ENCODE measurements at regions not wholly inside any gene's neighbourhood (a gene's known extent, or its start where the extent isn't known, plus 50 kb on each side); places are given as distances from the start of the nearest gene placed in this dataset.

- TF ChIP-seq, protein P1, sequence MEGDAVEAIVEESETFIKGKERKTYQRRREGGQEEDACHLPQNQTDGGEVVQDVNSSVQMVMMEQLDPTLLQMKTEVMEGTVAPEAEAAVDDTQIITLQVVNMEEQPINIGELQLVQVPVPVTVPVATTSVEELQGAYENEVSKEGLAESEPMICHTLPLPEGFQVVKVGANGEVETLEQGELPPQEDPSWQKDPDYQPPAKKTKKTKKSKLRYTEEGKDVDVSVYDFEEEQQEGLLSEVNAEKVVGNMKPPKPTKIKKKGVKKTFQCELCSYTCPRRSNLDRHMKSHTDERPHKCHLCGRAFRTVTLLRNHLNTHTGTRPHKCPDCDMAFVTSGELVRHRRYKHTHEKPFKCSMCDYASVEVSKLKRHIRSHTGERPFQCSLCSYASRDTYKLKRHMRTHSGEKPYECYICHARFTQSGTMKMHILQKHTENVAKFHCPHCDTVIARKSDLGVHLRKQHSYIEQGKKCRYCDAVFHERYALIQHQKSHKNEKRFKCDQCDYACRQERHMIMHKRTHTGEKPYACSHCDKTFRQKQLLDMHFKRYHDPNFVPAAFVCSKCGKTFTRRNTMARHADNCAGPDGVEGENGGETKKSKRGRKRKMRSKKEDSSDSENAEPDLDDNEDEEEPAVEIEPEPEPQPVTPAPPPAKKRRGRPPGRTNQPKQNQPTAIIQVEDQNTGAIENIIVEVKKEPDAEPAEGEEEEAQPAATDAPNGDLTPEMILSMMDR (IDR thresholded peaks at IDR 0.05), result no peak
Observed at GRCh38 chr12:34097213-34097612, 74.9 kb downstream of the ALG10 start.

GRCh38 chr12:34105392-34105933 lies 83.2 kb downstream of the ALG10 start:
- H3K4me1 ChIP-seq, result no peaks in the 10 kb centered on the region
- no peak overlapping the region for H3K4me3 ChIP-seq
- no peaks in the 10 kb centered on the region for H3K36me3 ChIP-seq
- H3K9me3 ChIP-seq, result no peaks in the 10 kb centered on the region
- TF ChIP-seq, protein P1 (IDR thresholded peaks at IDR 0.05), result no peak
- no peak for DNase-seq (ENCODE audit: low spot score)
- no peak overlapping the region for H3K27ac ChIP-seq
- peaks cover 0 to 7% of the 10 kb centered on the region in 2 donors for H3K27me3 ChIP-seq

More at GRCh38 chr12:34097213-34097612, 74.9 kb downstream of the ALG10 start:
- no peaks in the 10 kb centered on the region for H3K36me3 ChIP-seq
- no peaks in the 10 kb centered on the region for H3K27me3 ChIP-seq
- no peak overlapping the region for H3K27ac ChIP-seq
- no peak overlapping the region for H3K4me3 ChIP-seq
- DNase-seq (ENCODE audit: low spot score), result no peak
- no peaks in the 10 kb centered on the region for H3K4me1 ChIP-seq
- no peaks in the 10 kb centered on the region for H3K9me3 ChIP-seq

DNA sequence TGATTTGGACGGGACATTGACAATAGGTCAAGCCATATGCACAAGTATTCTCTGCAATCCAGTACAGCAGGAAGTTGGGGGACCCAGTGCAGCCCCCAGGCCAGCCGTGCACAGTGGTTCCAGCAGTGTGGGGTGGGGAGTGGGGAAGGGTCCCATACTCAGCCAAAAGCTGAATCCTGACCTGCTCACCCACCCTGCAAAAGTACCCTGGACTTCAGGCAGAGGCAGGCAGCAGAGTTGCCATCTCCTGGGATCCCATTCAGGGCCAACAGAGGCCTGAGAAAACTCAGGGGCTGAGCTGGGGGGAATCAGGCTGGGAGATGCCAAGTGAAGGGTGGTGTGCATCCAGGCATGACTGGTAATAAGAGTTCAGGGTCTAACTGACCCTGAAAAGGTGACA lies 83.9 kb downstream of the ALG10 start:
- Histone ChIP-seq H3K27me3 (peaks cover 0 to 7% of the 10 kb centered on the region in 2 donors), H3K4me3 (no peak overlapping the region), H3K9me3 (no peaks in the 10 kb centered on the region), H3K4me1 (no peaks in the 10 kb centered on the region), H3K27ac (no peak overlapping the region), H3K36me3 (no peaks in the 10 kb centered on the region)
- TF ChIP-seq, protein P1 (IDR thresholded peaks at IDR 0.05), result no peak
- no peak for DNase-seq (ENCODE audit: low spot score)

GRCh38 chr12:34107016-34107415 lies 84.7 kb downstream of the ALG10 start:
- Histone ChIP-seq H3K36me3 (no peaks in the 10 kb centered on the region), H3K27ac (no peak overlapping the region), H3K4me1 (no peaks in the 10 kb centered on the region), H3K4me3 (no peak overlapping the region), H3K27me3 (peaks cover 0 to 7% of the 10 kb centered on the region in 2 donors), H3K9me3 (no peaks in the 10 kb centered on the region)
- no peak for DNase-seq (ENCODE audit: low spot score)
- TF ChIP-seq, protein P1 (IDR thresholded peaks at IDR 0.05), result no peak

- DNase-seq (ENCODE audit: low spot score), result no peak
- Histone ChIP-seq H3K4me1 (no peaks in the 10 kb centered on the region), H3K9me3 (no peaks in the 10 kb centered on the region), H3K4me3 (peak overlapping the region in 1 of 2 donors; percentile 22), H3K27ac (no peak overlapping the region), H3K27me3 (peaks cover 0 to 7% of the 10 kb centered on the region in 2 donors), H3K36me3 (no peaks in the 10 kb centered on the region)
- TF ChIP-seq, protein P1 (IDR thresholded peaks at IDR 0.05), result no peak
Observed at GRCh38 chr12:34107781-34108404, 85.6 kb downstream of the ALG10 start.

GRCh38 chr12:34108405-34108803 lies 86.1 kb downstream of the ALG10 start:
- TF ChIP-seq, protein P1 (IDR thresholded peaks at IDR 0.05), result no peak
- peak overlapping the region in 1 of 2 donors; percentile 22 for H3K4me3 ChIP-seq

More at GRCh38 chr12:34108405-34108803, 86.1 kb downstream of the ALG10 start:
- no peak for DNase-seq (ENCODE audit: low spot score)
- no peak overlapping the region for H3K27ac ChIP-seq
- H3K9me3 ChIP-seq, result no peaks in the 10 kb centered on the region
- H3K27me3 ChIP-seq, result peaks cover 0 to 7% of the 10 kb centered on the region in 2 donors
- no peaks in the 10 kb centered on the region for H3K4me1 ChIP-seq
- no peaks in the 10 kb centered on the region for H3K36me3 ChIP-seq

Data from right atrium auricular region (tissue), 2 donors.